G401 (cell line): ENCODE measurements at regions not wholly inside any gene's neighbourhood (a gene's known extent, or its start where the extent isn't known, plus 50 kb on each side); places are given as distances from the start of the nearest gene placed in this dataset.

ENCODE experiments used
- DNase-seq: peaks from one replicate; pipeline ENCODE4 v3.0.0-alpha.2; 2015; ENCODE audit warnings: low spot score
- in situ Hi-C: cut with HindIII; loops from 2 replicates; pipeline ENCODE4 v1.10.0; 2016; ENCODE audit warnings: low sequenced_read_pairs, mixed read lengths

- no peak for DNase-seq
- in situ Hi-C loops = loop anchor here (25.0 kb wide), 1 partner anchor 108 kb away; no protein-coding TSS in a partner anchor
Measured at GRCh38 chr1:234845097-234845660, 235.2 kb upstream of the IRF2BP2 start.

GRCh38 chr1:234844479-234845031, 234.6 kb upstream of the IRF2BP2 start:
- in situ Hi-C loops = loop anchor here (25.0 kb wide), 1 partner anchor 107 kb away; no protein-coding TSS in a partner anchor
- DNase-seq = no peak

GRCh38 chr1:234843946-234844345, 234.0 kb upstream of the IRF2BP2 start:
- DNase-seq = no peak
- in situ Hi-C loops = loop anchor here (25.0 kb wide), 1 partner anchor 107 kb away; no protein-coding TSS in a partner anchor

- DNase-seq = no peak
- in situ Hi-C loops = loop anchor here (25.0 kb wide), 1 partner anchor 106 kb away; no protein-coding TSS in a partner anchor
Measured at GRCh38 chr1:234842726-234843641, 233.0 kb upstream of the IRF2BP2 start.

- DNase-seq = no peak
- in situ Hi-C loops = loop anchor here (25.0 kb wide), 1 partner anchor 104 kb away; no protein-coding TSS in a partner anchor
Measured at GRCh38 chr1:234841710-234842231, 231.8 kb upstream of the IRF2BP2 start.

- in situ Hi-C loops = loop anchor here (25.0 kb wide), 1 partner anchor 104 kb away; no protein-coding TSS in a partner anchor
- DNase-seq = no peak
Measured at GRCh38 chr1:234841281-234841680, 231.3 kb upstream of the IRF2BP2 start.

- DNase-seq = no peak
- in situ Hi-C loops = loop anchor here (25.0 kb wide), 1 partner anchor 104 kb away; no protein-coding TSS in a partner anchor
Measured at GRCh38 chr1:234840843-234841242, 230.9 kb upstream of the IRF2BP2 start.

- in situ Hi-C loops = loop anchor here (25.0 kb wide), 1 partner anchor 103 kb away; no protein-coding TSS in a partner anchor
- no peak for DNase-seq
Measured at GRCh38 chr1:234840253-234840652, 230.3 kb upstream of the IRF2BP2 start.

- DNase-seq = no peak
- in situ Hi-C loops = loop anchor here (25.0 kb wide), 1 partner anchor 102 kb away; no protein-coding TSS in a partner anchor
Measured at GRCh38 chr1:234839663-234840062, 229.7 kb upstream of the IRF2BP2 start.

- no peak for DNase-seq
- in situ Hi-C loops = loop anchor here (25.0 kb wide), 1 partner anchor 102 kb away; no protein-coding TSS in a partner anchor
Measured at GRCh38 chr1:234838820-234839219, 228.8 kb upstream of the IRF2BP2 start.

GRCh38 chr1:234838182-234838581, 228.2 kb upstream of the IRF2BP2 start:
- in situ Hi-C loops = loop anchor here (25.0 kb wide), 1 partner anchor 101 kb away; no protein-coding TSS in a partner anchor
- DNase-seq = no peak

GRCh38 chr1:234837713-234838112, 227.7 kb upstream of the IRF2BP2 start:
- no peak for DNase-seq
- in situ Hi-C loops = loop anchor here (25.0 kb wide), 1 partner anchor 100 kb away; no protein-coding TSS in a partner anchor

GRCh38 chr1:234836776-234837357, 226.9 kb upstream of the IRF2BP2 start:
- in situ Hi-C loops = loop anchor here (25.0 kb wide), 1 partner anchor 100 kb away; no protein-coding TSS in a partner anchor
- DNase-seq = peak; percentile 80

GRCh38 chr1:234836045-234836681, 226.2 kb upstream of the IRF2BP2 start:
- in situ Hi-C loops = loop anchor here (25.0 kb wide), 1 partner anchor 99 kb away; no protein-coding TSS in a partner anchor
- DNase-seq = peak; percentile 11

- in situ Hi-C loops = loop anchor here (25.0 kb wide), 1 partner anchor 98 kb away; no protein-coding TSS in a partner anchor
Measured at GRCh38 chr1:234835239-234835638, 225.3 kb upstream of the IRF2BP2 start.

GRCh38 chr1:234833646-234834045, 223.7 kb upstream of the IRF2BP2 start:
- in situ Hi-C loops = loop anchor here (25.0 kb wide), 1 partner anchor 96 kb away; no protein-coding TSS in a partner anchor
- DNase-seq = no peak

More at GRCh38 chr1:234835239-234835638, 225.3 kb upstream of the IRF2BP2 start:
- no peak for DNase-seq

GRCh38 chr1:234833118-234833517, 223.1 kb upstream of the IRF2BP2 start:
- DNase-seq = no peak
- in situ Hi-C loops = loop anchor here (25.0 kb wide), 1 partner anchor 96 kb away; no protein-coding TSS in a partner anchor

GRCh38 chr1:234827656-234828055, 217.7 kb upstream of the IRF2BP2 start:
- in situ Hi-C loops = loop anchor here (25.0 kb wide), 1 partner anchor 90 kb away; no protein-coding TSS in a partner anchor
- DNase-seq = no peak
